ENCODE measurements at regions not wholly inside any gene's neighbourhood (a gene's known extent, or its start where the extent isn't known, plus 50 kb on each side); places are given as distances from the start of the nearest gene placed in this dataset.
A peak's percentile ranks its signal among the peaks of the same experiment; 100 is the strongest.

DNA sequence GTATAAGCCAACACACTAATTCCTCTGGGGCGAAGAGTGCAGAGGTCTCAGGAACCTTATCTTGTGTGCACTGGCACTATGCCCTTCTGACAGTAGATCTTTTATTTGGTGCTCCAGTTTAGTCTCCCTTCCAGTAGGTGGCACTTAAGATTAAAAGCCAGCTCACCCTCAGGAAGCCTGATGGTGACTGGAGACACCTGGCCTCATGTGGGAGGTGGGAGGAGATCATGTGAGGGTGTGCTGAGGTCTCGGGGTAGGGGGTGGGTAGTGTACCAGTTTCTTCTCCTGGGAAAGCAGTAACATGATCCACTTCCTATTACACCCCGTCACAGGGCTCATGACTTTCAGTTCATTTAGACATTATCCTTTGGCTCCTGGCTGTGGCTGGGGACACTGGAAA lies 654.9 kb downstream of the ADCYAP1 start:
- no peak for DNase-seq (ENCODE audit: low spot score)

DNA sequence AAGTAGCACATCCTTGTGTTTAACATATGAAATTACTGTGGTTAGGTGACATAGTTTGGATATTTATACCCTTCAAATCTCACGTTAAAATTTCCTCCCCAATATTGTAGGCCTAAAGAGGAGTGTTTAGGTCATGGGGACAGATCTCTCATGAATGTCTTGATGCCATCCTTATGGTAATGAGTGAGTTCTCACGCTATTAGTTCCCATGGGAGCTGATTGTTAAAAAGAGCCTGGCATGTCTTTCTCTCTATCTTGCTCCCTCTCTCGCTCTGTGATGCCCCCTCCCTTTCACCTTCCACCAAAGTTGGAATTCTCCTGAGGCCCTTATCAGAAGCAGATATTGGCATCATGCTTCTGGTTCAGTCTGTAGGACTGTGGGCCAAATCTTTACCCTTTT lies 660.1 kb downstream of the ADCYAP1 start:
- no peak for DNase-seq (ENCODE audit: low spot score)

DNA sequence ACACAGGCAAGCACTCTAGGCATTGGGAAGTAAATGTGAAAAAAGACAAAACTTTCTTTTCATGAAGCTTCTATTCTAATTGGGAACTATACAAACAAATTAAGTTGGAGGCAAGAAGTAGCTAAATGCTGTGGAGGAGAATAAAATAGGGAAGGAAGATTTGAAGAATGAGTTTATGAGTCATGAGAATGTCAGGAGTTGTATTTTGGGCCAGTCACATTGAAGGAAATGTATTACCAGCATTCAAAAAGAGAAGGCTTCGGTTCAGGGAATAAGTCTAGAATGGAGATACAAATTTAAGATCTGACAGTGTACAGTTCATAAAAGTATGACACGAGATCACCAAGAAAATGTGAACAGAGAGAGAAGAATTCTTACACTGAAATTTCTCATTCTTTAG lies 666.5 kb downstream of the ADCYAP1 start:
- no peak for DNase-seq (ENCODE audit: low spot score)

DNA sequence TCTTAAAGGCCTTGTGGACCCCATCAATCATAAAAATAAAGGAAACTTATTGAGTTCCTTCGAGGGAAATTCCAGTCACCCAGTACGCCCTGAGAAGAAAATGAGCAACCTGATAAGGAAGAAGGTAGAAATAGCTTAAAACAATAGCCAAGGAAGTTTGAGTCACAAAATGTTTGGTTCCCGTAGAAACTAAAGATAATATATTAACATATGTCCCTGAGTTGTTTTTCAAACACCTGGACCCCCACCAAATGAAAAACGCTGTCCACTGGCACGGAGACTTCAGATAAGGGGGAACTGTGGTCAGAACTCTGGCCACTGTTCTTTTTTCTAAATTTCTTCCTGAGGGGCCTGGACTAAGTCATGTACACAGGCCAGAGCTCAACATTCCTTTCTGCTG lies 669.1 kb downstream of the ADCYAP1 start:
- no peak for DNase-seq (ENCODE audit: low spot score)

DNA sequence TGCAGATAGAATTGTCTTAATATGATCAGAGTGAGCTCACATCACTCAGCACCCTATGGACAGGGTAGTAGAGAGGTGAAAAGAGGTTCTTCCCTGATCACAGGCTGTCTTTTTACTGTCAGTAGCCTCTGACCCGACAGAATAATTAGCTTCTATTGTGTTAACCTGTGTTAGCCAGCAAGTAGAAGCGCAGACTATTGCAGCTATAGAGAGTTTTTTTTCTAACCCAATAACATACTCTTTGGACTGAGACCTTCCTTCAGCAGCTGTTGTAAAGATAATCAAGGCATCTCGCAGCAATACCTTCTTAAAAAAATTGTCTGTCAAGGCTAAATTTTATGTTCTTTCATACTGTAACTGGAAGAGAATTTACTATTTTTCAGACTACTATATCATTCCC lies 670.4 kb downstream of the ADCYAP1 start:
- no peak for DNase-seq (ENCODE audit: low spot score)

DNA sequence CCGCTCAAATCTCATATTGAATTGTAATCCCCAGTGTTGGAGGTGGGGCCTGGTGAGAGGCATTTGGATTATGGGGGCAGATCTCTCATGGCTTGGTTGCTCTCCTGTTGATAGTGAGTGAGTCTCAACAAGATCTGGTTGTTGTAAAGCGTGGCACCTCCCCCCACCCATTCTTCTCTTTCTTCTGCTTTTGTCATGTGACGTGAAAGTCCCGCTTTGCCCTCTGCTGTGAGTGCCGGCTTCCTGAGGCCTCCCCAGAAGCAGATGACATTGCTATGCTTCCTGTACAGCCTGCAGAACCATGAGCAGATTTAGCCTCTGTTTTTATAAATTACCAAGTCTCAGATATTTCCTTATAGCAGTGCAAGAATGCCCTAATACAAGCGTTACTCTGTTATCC lies 673.8 kb downstream of the ADCYAP1 start:
- no peak for DNase-seq (ENCODE audit: low spot score)

DNA sequence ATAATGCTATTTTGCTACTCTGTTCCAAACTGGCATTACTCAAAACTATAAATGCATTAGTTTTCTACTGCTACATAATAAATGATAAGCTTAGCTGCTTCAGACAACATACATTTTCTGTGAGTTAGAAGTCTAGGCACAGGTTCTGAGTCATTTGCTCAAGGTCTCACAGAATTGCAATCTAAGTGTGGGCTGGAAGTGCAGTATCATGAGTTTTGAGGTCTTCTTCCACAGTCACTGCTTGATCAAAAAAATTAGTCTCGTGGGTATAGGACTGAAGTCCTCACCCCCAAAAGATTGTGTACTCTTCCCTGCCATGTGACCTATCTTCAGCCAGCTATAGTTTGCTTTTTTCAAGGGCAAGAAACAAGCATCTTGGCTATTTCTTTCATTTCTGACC lies 676.9 kb downstream of the ADCYAP1 start:
- DNase-seq (ENCODE audit: low spot score), result no peak

DNA sequence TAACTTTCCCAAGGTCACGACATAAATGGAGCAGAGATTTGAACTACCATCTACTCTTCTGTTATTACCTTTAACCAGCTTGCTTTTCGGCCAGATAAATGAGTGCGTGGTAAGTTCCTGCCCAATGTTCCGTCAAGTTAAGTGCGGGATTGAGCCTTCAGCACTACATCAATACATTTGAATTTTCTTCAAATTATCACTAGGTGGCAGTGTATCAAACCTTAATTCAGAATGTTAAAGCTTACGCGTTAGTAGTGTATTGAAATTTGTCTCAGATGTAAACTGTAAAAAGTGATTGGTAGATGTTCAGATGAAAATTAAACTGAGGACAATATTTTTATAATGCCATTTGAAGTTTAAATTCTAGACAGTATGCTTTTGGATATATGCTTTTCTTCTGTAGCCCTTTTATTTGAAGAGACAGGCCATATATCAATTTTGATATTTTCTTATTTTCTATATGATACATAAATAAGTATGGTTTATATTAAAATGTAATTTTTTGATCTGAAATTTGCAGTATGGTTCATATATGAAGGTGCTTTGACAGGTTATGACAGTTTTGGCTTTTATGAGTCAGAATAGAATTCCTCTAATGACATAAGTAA lies 681.3 kb downstream of the ADCYAP1 start:
- peak; percentile 3 for DNase-seq (ENCODE audit: low spot score)

DNA sequence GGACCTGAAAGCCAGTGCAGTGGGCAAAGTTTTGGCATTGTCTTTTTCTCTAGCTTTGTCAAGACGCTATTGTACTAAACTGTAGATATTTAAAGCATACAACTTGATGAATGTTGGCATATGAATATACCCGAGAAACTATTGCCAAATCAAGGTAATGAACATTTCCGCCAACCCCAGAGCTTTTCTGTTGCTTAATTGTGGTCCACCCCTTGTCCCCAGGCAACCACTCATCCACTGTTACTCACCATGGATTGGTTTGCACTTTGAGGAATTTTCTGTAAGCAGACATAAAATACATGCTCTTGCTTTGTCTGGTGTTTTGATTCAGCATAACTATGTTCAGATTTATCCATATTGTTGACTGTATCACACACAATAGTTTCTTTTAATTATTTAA lies 688.4 kb downstream of the ADCYAP1 start:
- no peak for DNase-seq (ENCODE audit: low spot score)

DNA sequence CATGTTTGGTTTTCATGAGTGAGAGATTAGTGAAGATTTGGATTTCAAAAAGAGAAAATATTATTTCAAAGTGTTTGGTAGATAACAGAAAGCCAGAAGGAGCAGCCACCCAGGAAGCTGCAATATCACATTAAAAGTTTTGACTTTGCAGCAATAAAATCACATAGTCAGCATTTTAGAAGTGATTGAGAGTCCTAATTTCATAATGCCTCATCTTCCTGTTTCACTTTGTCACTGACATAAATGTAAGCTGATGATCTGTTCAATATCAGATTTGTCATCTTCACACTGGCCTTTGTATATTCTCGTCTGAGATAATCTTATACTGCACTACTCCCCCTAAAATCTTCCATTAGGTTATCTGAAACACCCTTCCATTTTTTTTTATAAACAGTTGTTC lies 690.5 kb downstream of the ADCYAP1 start:
- DNase-seq (ENCODE audit: low spot score), result no peak

DNA sequence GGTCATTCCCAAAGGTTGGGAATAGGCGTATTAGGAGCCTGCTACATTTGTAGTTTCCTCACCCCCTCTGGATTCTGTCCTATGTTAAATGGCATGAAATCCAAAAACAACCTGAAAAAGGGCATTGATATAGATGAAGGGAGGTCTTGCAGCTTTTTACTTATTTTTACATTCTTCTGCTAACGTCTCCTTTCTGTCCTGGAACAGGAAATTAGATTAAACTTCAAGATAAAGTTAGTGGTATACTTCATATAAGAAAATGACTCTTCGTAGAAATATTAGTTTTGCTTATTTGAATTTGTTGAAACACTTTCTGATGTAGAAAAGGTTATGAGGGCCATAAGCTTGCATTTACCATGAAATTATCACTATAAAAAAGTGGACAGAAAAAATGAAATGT lies 694.5 kb downstream of the ADCYAP1 start:
- no peak for DNase-seq (ENCODE audit: low spot score)

DNA sequence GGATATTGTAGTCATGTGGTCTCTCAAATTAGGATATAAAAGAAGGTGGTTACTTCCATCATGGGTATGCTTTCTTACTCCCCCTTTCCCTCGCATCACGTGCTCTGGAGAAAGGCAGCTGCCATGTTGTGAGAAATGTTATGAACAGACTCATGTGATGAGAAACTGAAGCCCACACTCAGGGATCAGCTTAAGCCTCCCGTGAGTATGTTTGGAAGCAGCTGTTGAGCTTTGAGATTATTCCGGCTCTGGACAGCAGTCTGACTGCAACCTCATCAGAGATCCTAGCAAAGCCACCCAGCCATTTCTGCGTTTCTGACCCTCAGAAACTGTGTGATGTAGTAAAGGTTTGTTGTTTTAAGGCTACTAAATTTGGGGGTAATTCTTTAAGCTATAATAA lies 700.1 kb downstream of the ADCYAP1 start:
- DNase-seq (ENCODE audit: low spot score), result no peak

DNA sequence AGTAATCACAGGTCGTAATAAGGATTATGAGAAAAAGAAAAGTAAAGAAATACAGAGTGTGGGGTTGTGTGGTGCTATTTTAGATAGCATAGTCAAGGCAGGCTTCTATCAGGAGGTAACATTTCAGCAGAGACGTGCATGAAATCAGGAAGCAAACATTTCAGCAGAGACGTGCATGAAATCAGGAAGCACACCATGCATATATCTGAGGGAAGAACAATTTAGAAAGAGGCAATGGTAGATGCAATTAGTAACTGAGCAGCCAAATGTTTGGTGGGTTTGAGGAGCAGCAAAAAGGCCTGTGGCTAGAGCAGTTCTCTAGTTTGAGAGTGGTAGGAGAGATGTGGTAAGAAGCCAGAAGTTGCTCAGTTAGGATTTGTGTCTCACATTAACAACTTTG lies 713.7 kb downstream of the ADCYAP1 start:
- no peak for DNase-seq (ENCODE audit: low spot score)

DNA sequence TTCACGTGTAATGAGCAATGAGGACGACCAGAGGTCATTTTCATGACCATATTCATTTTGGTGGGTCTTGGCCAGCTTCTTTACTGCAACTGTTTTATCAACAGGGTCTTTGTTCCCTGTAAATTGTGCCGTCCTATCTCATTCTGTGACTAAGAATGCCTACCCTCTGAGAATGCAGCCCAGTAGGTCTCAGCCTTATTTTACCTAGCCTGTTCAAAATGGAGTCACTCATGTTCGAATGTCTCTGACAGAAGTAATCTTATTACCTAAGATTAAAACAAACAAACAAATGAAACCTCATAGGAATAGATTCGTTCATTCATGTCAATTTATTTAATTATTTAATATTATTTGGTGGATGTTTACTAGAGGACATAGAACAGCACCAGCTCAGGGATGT lies 714.8 kb downstream of the ADCYAP1 start:
- DNase-seq (ENCODE audit: low spot score), result no peak

DNA sequence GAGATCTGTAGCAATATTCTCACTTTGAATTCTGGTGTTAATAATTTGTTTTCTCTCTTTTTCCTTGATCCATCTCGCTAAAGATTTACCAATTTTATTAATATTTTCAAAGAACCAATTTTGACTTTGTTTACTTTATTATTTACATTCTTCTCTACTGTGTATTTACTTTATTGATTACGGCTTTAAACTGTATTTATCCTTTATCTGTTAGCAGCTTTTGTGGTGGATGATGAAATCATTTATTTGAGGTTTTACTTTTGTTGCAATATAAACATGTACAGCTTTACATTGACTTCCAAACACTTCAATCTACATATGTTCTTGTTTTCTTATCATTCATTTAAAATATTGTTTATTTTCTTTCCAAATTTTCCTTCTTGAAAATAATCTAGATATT lies 719.9 kb downstream of the ADCYAP1 start:
- DNase-seq (ENCODE audit: low spot score), result no peak

DNA sequence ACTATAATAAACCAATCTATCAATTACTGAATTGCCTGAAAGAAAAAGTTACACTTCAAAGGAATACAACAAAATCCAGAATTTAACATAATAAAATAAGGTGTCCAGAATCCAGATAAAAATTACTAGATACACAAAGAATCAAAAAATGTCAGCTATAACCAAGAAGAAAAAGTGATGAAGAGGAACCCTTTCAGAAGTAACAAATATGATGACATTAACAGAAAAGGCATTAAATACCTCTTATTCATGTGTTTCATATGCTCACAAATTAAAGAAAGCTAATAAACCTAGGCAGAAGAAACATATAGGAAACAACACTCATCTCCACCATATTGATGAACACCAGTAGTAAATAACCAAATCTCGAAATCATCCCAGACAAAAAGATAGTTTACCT lies 722.8 kb downstream of the ADCYAP1 start:
- DNase-seq (ENCODE audit: low spot score), result no peak

DNA sequence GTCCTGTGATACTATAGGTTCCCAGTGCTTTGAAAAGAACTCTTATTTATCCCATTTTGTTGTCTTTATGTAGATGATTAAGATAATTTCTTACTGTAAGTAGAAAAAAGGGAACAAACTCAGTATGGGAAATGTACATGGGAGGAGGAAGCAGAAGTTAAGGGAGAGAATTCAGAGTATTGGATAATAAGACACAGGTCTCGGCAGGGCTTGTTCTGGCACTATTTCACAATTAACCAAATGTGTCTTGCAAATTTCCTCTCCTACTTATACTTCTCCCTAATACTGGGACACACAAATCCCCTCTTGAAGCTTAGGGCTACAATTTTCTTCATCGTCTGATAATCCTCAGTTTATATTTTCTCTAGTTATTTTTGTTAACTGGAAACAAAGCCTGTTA lies 744.0 kb downstream of the ADCYAP1 start:
- no peak for DNase-seq (ENCODE audit: low spot score)

DNA sequence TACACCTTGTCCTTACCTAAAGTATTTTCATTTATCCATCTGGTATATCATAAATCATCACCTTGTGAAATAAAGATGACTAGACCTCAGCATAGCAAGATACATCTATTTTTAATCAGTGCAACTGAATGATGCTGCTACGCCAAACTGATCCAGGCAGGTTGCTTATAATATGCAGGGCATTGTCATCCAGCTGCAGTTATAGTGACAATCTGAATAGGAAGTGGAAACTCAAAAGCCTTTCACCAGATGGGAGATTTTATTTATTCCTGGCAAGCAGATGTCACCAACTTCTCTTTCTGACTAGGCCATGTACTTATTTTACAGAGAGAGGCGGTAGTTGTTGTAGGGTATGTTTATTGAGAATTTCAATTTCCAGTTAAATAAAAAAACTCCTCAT lies 747.3 kb downstream of the ADCYAP1 start:
- DNase-seq (ENCODE audit: low spot score), result no peak

DNA sequence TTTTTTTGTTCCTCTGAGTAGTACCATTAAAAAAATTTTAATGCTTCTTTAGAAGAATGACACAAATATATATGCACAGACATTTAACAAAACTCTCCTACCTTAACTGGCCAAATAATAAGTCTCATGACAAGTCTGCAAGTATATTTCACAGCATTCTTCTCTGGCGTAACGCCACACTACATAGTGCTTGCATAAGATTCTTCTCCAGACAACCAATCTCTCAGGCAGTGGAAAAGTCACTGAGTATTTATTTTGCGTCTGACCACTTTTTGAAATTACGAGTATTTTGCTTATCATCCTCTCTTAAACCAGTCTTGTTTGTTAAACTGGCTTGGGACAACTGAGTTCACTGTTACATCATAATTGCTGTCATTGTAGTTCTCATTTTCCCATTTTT lies 749.2 kb downstream of the ADCYAP1 start:
- DNase-seq (ENCODE audit: low spot score), result no peak

DNA sequence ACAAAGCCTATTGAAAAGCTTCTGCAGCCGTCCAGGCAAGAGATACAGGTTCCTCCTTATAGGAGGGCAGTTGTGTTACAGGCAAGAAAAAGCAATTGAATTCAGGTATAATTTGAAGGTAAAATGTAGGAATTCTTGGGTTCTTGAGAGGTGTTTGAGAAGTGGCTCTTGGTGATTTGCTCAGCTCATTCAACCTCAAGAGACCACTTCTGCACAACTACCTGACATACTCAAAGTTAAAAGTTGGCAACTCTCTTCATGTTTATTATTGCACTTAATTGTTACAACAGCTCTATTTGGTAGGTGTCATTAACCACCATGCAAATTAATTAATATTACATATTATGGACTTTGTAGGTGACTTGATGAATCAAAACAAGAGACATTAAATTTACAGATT lies 753.2 kb downstream of the ADCYAP1 start:
- no peak for DNase-seq (ENCODE audit: low spot score)

DNA sequence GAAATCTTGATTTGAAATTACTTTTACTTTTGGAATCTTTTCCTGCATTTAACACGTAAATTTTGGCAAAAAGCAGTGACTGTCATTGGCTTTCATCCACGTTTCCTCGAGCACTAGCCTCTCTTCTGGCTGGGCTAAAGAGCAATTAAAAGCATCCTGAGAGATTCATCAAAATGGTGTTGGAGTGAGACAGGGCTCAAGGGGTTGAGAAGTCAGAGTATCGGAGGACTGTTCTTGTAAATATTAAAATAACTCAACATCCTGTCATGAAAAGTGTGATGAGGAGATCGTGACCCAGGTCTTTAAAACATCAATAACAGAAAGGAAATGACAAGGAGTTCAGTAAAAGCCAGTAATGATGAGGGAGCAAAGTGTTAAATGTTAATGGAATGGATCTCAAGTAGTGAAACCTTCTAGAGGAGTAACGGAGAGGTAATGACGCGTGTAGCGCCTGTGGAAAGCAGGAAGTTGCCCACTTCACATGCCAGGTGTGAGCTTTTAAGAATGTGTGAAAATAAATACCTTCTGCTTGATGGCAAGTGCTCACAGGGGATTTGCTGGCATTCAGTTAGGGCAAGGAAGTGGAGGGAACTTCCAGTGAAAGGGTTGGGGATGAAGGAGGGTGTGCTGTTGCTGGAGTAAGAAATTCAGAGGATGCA lies 754.4 kb downstream of the ADCYAP1 start:
- DNase-seq (ENCODE audit: low spot score), result no peak

DNA sequence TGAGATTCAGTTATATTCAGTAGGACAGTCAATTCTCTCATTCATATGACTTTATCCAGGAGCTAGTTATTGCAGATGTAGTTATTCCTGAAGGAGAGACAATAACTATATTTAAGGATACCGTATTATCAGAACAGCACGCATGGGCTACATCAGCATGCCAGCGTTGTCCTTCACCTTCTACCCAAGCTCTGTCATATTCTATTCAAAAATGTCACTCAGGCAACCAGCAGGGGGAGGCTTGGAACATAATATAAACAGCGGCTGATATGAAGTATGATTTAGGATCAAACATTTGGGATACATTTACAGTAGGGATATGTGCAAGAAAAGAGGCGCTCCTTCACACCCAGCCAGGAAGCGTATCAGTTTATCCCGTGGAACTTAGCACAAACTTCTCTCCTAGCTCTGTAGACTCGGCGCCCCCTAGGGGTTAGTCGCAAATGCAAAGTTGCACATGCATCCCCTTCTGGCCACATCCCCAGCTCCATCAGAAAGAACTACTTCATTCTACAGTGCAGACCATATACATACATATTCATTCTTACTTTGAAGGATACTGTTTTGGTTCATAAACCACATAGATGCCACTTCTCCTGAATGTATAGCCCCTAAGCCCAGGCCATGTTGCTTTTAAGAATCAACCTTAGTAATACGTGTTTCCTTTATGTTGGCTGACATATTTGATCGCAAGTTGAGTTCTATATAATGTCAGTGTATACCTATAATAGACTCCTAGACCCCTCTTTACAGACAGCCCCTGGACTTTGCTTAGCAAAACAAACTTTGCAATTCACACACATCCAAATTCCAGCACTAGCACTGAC lies 759.4 kb downstream of the ADCYAP1 start:
- peak; percentile 7 for DNase-seq (ENCODE audit: low spot score)

DNA sequence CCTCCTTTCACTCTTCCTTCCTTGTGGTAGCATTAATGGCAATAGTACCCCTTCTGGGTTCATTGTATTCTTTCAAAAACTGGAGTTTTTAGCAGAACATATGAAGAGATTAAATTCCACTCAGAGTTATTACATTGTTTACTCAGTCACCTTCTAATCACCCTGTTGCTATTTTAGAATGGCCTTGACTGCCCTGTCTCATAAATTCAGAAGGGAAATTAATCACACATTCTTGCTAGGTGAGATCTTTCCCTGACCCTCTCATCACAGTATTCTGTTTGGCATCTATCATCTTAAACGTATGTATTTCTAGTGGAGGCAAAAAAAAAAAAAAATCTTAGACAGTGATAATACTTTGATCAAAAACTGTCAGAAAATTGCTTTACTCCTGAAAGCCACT lies 760.4 kb downstream of the ADCYAP1 start:
- DNase-seq (ENCODE audit: low spot score), result no peak

DNA sequence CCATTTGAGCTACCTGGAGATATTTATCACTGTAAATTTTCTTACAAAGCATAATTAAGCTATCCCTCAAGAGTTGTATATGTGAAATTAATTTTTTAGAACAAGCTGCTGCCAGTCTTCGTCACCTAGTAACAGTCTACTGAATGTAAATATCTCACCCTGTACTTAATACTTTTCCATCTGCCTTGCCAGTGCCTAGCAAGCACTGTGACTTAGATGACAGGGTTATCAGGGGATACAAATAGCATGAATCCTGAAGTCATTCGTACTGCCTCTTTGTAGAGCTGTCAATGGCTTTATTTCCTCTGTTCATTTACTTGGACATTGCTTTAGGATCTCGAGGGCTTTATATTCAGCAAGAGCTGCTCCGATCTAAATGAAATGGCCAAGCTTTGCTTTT lies 763.6 kb downstream of the ADCYAP1 start:
- no peak for DNase-seq (ENCODE audit: low spot score)
